ENCODE measurements at regions not wholly inside any gene's neighbourhood (a gene's known extent, or its start where the extent isn't known, plus 50 kb on each side); places are given as distances from the start of the nearest gene placed in this dataset.

- no peak for TF ChIP-seq TCF12 (IDR thresholded peaks at IDR 0.05; ENCODE audit: low read depth)
- no peak for TF ChIP-seq ZBTB7A (IDR thresholded peaks at IDR 0.05; ENCODE audit: low read depth)
- TF ChIP-seq, protein P1, sequence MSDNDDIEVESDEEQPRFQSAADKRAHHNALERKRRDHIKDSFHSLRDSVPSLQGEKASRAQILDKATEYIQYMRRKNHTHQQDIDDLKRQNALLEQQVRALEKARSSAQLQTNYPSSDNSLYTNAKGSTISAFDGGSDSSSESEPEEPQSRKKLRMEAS (IDR thresholded peaks at IDR 0.05), result no peak
- TF ChIP-seq EGR1 (IDR thresholded peaks at IDR 0.05), result no peak
- TF ChIP-seq CREB1 (IDR thresholded peaks at IDR 0.05; ENCODE audit: low read depth), result no peak
- no peak for TF ChIP-seq RAD21 (IDR thresholded peaks at IDR 0.05; ENCODE audit: low read depth)
- TF ChIP-seq EP300 (IDR thresholded peaks at IDR 0.05; ENCODE audit: borderline replicate concordance), result no peak
- TF ChIP-seq, protein P2, sequence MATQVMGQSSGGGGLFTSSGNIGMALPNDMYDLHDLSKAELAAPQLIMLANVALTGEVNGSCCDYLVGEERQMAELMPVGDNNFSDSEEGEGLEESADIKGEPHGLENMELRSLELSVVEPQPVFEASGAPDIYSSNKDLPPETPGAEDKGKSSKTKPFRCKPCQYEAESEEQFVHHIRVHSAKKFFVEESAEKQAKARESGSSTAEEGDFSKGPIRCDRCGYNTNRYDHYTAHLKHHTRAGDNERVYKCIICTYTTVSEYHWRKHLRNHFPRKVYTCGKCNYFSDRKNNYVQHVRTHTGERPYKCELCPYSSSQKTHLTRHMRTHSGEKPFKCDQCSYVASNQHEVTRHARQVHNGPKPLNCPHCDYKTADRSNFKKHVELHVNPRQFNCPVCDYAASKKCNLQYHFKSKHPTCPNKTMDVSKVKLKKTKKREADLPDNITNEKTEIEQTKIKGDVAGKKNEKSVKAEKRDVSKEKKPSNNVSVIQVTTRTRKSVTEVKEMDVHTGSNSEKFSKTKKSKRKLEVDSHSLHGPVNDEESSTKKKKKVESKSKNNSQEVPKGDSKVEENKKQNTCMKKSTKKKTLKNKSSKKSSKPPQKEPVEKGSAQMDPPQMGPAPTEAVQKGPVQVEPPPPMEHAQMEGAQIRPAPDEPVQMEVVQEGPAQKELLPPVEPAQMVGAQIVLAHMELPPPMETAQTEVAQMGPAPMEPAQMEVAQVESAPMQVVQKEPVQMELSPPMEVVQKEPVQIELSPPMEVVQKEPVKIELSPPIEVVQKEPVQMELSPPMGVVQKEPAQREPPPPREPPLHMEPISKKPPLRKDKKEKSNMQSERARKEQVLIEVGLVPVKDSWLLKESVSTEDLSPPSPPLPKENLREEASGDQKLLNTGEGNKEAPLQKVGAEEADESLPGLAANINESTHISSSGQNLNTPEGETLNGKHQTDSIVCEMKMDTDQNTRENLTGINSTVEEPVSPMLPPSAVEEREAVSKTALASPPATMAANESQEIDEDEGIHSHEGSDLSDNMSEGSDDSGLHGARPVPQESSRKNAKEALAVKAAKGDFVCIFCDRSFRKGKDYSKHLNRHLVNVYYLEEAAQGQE (IDR thresholded peaks at IDR 0.05; ENCODE audit: low read depth), result no peak
Observed at GRCh38 chr16:72480911-72481310, 309.0 kb upstream of the PMFBP1 start.

DNA sequence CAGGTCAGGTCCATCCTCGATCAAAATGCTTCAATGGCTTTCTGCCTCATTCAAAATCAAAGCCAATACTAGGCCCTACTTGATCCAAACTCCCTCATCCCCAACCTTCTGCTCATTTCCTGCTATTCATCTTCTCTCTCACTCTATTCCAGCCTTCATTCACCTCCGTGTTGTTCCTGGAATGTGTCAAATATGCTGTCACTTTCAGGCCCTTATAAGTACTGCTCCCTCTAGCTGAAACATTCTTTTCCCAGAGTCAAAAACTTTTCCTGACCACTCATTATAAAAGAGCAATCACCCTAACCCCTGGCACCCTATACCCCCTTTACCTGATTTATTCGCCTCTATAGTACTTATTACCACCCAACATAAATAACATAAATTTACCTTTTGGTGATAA, 303.7 kb upstream of the PMFBP1 start:
- no peak for TF ChIP-seq TEAD4 (IDR thresholded peaks at IDR 0.05)
- TF ChIP-seq, protein P2 (IDR thresholded peaks at IDR 0.05; ENCODE audit: low read depth), result no peak
- no peak for TF ChIP-seq RAD21 (IDR thresholded peaks at IDR 0.05; ENCODE audit: low read depth)
- TF ChIP-seq TCF12 (IDR thresholded peaks at IDR 0.05; ENCODE audit: low read depth), result no peak
- TF ChIP-seq, protein P1 (IDR thresholded peaks at IDR 0.05), result no peak
- no peak for TF ChIP-seq YY1 (IDR thresholded peaks at IDR 0.05; ENCODE audit: low read depth)
- TF ChIP-seq TAF1 (IDR thresholded peaks at IDR 0.05; ENCODE audit: low read depth), result no peak
- TF ChIP-seq CEBPB (IDR thresholded peaks at IDR 0.05), result no peak
- no peak for TF ChIP-seq ZBTB7A (IDR thresholded peaks at IDR 0.05; ENCODE audit: low read depth)
- TF ChIP-seq, protein P3, sequence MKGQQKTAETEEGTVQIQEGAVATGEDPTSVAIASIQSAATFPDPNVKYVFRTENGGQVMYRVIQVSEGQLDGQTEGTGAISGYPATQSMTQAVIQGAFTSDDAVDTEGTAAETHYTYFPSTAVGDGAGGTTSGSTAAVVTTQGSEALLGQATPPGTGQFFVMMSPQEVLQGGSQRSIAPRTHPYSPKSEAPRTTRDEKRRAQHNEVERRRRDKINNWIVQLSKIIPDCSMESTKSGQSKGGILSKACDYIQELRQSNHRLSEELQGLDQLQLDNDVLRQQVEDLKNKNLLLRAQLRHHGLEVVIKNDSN (IDR thresholded peaks at IDR 0.05), result no peak
- TF ChIP-seq NFIC (IDR thresholded peaks at IDR 0.05), result no peak
- TF ChIP-seq CREB1 (IDR thresholded peaks at IDR 0.05; ENCODE audit: low read depth), result no peak
- no peak for TF ChIP-seq EGR1 (IDR thresholded peaks at IDR 0.05)
- TF ChIP-seq FOXM1 (IDR thresholded peaks at IDR 0.05; ENCODE audit: borderline replicate concordance, low read depth), result no peak
- TF ChIP-seq EP300 (IDR thresholded peaks at IDR 0.05; ENCODE audit: borderline replicate concordance), result no peak

- no peak for TF ChIP-seq RAD21 (IDR thresholded peaks at IDR 0.05; ENCODE audit: low read depth)
- TF ChIP-seq EP300 (IDR thresholded peaks at IDR 0.05; ENCODE audit: borderline replicate concordance), result no peak
- no peak for TF ChIP-seq TAF1 (IDR thresholded peaks at IDR 0.05; ENCODE audit: low read depth)
- TF ChIP-seq TEAD4 (IDR thresholded peaks at IDR 0.05), result no peak
- TF ChIP-seq TCF12 (IDR thresholded peaks at IDR 0.05; ENCODE audit: low read depth), result no peak
- TF ChIP-seq, protein P1 (IDR thresholded peaks at IDR 0.05), result no peak
- TF ChIP-seq CREB1 (IDR thresholded peaks at IDR 0.05; ENCODE audit: low read depth), result no peak
- no peak for TF ChIP-seq NFIC (IDR thresholded peaks at IDR 0.05)
Observed at GRCh38 chr16:72474501-72475123, 302.7 kb upstream of the PMFBP1 start.

DNA sequence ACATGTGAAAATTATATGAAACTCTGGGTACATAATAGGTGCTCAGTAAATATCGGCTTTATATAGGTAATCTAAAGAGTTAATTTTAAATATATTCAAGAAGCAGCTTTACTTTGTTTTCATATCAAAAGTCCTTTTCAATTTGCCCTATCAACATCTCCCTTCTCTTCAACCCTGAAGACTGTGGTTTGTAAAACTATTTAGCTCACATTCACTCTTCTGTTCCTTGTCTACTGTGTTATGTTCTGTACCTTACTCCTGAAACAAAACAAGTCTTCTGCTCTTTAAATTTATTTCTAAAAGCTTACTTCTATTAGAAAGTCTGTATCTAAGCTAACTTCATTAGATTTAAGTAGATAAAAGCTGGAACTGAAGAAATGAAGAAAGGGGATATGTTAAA, 301.7 kb upstream of the PMFBP1 start:
- no peak for TF ChIP-seq TEAD4 (IDR thresholded peaks at IDR 0.05)
- TF ChIP-seq, protein P1 (IDR thresholded peaks at IDR 0.05), result no peak
- no peak for TF ChIP-seq CREB1 (IDR thresholded peaks at IDR 0.05; ENCODE audit: low read depth)
- TF ChIP-seq NFIC (IDR thresholded peaks at IDR 0.05), result no peak
- no peak for TF ChIP-seq RAD21 (IDR thresholded peaks at IDR 0.05; ENCODE audit: low read depth)
- TF ChIP-seq EGR1 (IDR thresholded peaks at IDR 0.05), result no peak

GRCh38 chr16:72471317-72471924, 299.5 kb upstream of the PMFBP1 start:
- TF ChIP-seq, protein P1 (IDR thresholded peaks at IDR 0.05), result no peak
- TF ChIP-seq EGR1 (IDR thresholded peaks at IDR 0.05), result no peak
- no peak for TF ChIP-seq TEAD4 (IDR thresholded peaks at IDR 0.05)

DNA sequence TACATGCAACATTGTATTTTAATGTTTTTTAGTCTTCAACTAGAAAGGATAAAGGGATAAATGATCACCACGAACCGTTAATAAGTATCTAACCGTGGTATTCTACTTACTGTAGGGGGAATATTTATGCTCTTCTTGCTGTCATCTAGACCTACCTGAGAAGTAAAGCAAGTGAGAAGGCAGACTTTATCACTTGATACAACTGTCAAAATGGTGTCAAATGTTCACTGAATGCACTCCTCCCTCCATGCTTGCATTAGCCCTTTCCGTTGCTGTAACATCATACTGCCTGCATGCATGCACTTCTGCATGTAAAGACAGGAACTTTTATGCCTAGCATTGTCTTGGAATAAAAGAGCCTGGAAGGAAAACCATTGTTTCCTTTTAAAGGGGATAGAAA, 298.6 kb upstream of the PMFBP1 start:
- no peak for TF ChIP-seq CEBPB (IDR thresholded peaks at IDR 0.05)
- TF ChIP-seq TEAD4 (IDR thresholded peaks at IDR 0.05), result no peak
- TF ChIP-seq, protein P1 (IDR thresholded peaks at IDR 0.05), result no peak
- no peak for TF ChIP-seq CREB1 (IDR thresholded peaks at IDR 0.05; ENCODE audit: low read depth)
- no peak for TF ChIP-seq FOXM1 (IDR thresholded peaks at IDR 0.05; ENCODE audit: borderline replicate concordance, low read depth)
- no peak for TF ChIP-seq TAF1 (IDR thresholded peaks at IDR 0.05; ENCODE audit: low read depth)
- no peak for TF ChIP-seq EP300 (IDR thresholded peaks at IDR 0.05; ENCODE audit: borderline replicate concordance)
- TF ChIP-seq EGR1 (IDR thresholded peaks at IDR 0.05), result no peak
- no peak for TF ChIP-seq NFIC (IDR thresholded peaks at IDR 0.05)
- TF ChIP-seq ZBTB7A (IDR thresholded peaks at IDR 0.05; ENCODE audit: low read depth), result no peak
- TF ChIP-seq, protein P2 (IDR thresholded peaks at IDR 0.05; ENCODE audit: low read depth), result no peak
- TF ChIP-seq, protein P3 (IDR thresholded peaks at IDR 0.05), result no peak
- TF ChIP-seq YY1 (IDR thresholded peaks at IDR 0.05; ENCODE audit: low read depth), result no peak
- TF ChIP-seq TCF12 (IDR thresholded peaks at IDR 0.05; ENCODE audit: low read depth), result no peak
- no peak for TF ChIP-seq RAD21 (IDR thresholded peaks at IDR 0.05; ENCODE audit: low read depth)
